ENCODE measurements at regions not wholly inside any gene's neighbourhood (a gene's known extent, or its start where the extent isn't known, plus 50 kb on each side); places are given as distances from the start of the nearest gene placed in this dataset.

DNA sequence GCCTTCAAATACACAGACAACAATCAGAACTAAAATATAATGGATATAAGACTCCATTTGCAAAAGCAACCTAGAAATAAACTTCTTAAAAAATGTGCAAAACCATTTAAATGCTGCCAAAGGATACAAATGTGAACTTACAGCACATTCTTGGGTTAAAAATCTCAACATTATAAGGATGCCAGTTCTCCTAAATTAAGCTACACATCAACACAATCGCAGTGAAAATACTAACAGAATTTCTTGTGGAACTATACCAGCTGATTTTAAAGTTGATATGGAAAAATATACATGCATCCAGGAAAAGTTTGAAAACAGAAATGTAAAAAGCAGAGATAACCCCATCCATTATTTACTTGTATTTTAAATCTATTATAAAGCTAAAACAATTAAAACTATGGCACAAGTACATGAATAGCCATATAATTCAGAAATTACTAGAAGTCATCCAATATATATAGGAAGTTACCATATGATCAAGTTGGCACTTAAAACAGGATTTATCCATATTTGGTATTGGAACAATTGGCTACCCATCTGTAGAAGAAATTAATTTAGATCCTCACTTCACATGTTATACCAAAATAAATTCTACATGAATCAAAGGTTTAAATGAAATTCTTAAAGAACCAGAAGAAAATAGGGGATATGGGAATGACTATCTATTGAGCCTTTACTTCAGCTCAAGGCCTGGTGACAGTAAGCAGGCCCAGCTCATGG lies 151.7 kb upstream of the GLI2 start:
- DNase-seq = no peak
- Mint-ChIP-seq H3K4me1 (peaks cover 3% of the 10 kb centered on the region), H3K36me3 (ENCODE audit: low read depth) (no peaks in the 10 kb centered on the region), H3K27ac (no peak overlapping the region), H3K9me3 (peaks cover 4% of the 10 kb centered on the region), H3K27me3 (peaks cover 30% of the 10 kb centered on the region), H3K4me3 (no peak overlapping the region)
- intact Hi-C loops (cut with micrococcal nuclease) = no loop called here
- CTCF ChIA-PET = no interaction called here
- ATAC-seq (ENCODE audit: low read depth) = no peak
- TF ChIP-seq, protein P1, sequence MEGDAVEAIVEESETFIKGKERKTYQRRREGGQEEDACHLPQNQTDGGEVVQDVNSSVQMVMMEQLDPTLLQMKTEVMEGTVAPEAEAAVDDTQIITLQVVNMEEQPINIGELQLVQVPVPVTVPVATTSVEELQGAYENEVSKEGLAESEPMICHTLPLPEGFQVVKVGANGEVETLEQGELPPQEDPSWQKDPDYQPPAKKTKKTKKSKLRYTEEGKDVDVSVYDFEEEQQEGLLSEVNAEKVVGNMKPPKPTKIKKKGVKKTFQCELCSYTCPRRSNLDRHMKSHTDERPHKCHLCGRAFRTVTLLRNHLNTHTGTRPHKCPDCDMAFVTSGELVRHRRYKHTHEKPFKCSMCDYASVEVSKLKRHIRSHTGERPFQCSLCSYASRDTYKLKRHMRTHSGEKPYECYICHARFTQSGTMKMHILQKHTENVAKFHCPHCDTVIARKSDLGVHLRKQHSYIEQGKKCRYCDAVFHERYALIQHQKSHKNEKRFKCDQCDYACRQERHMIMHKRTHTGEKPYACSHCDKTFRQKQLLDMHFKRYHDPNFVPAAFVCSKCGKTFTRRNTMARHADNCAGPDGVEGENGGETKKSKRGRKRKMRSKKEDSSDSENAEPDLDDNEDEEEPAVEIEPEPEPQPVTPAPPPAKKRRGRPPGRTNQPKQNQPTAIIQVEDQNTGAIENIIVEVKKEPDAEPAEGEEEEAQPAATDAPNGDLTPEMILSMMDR (IDR thresholded peaks at IDR 0.05) = no peak
- POLR2A ChIA-PET = no interaction called here

GRCh38 chr2:120586507-120587278 lies 149.0 kb upstream of the GLI2 start:
- Mint-ChIP-seq H3K27me3 (peaks cover 31% of the 10 kb centered on the region), H3K9me3 (peaks cover 4% of the 10 kb centered on the region), H3K27ac (no peak overlapping the region), H3K36me3 (ENCODE audit: low read depth) (no peaks in the 10 kb centered on the region), H3K4me1 (peaks cover 3% of the 10 kb centered on the region), H3K4me3 (no peak overlapping the region)
- ATAC-seq (ENCODE audit: low read depth) (no peak), DNase-seq (no peak)
- CTCF ChIA-PET = no interaction called here
- TF ChIP-seq, protein P1 (IDR thresholded peaks at IDR 0.05) = no peak
- POLR2A ChIA-PET = no interaction called here
- intact Hi-C loops (cut with micrococcal nuclease) = no loop called here

GRCh38 chr2:120587279-120587996 lies 148.2 kb upstream of the GLI2 start:
- Mint-ChIP-seq H3K36me3 (ENCODE audit: low read depth) (no peaks in the 10 kb centered on the region), H3K27me3 (peaks cover 31% of the 10 kb centered on the region), H3K4me1 (peaks cover 3% of the 10 kb centered on the region), H3K9me3 (peaks cover 4% of the 10 kb centered on the region), H3K27ac (no peak overlapping the region), H3K4me3 (no peak overlapping the region)
- intact Hi-C loops (cut with micrococcal nuclease) = no loop called here
- ChIA-PET CTCF (no interaction called here), POLR2A (no interaction called here)
- DNase-seq = no peak
- TF ChIP-seq, protein P1 (IDR thresholded peaks at IDR 0.05) = no peak
- no peak for ATAC-seq (ENCODE audit: low read depth)

- DNase-seq (no peak), ATAC-seq (ENCODE audit: low read depth) (no peak)
- no peak overlapping the region for H3K27ac Mint-ChIP-seq
- CTCF ChIA-PET = no interaction called here
- peaks cover 3% of the 10 kb centered on the region for H3K9me3 Mint-ChIP-seq
- no peaks in the 10 kb centered on the region for H3K36me3 Mint-ChIP-seq (ENCODE audit: low read depth)
- intact Hi-C loops (cut with micrococcal nuclease) = no loop called here
- peaks cover 31% of the 10 kb centered on the region for H3K27me3 Mint-ChIP-seq
- TF ChIP-seq, protein P1 (IDR thresholded peaks at IDR 0.05) = no peak
- peaks cover 3% of the 10 kb centered on the region for H3K4me1 Mint-ChIP-seq
- no peak overlapping the region for H3K4me3 Mint-ChIP-seq
- POLR2A ChIA-PET = no interaction called here
Observed at GRCh38 chr2:120587997-120588336, 147.7 kb upstream of the GLI2 start.

All from activated B cell treated with CpG ODN at 0.5 μM for 24 hours (primary cell).